HG03135 (cell line): ENCODE measurements at regions not wholly inside any gene's neighbourhood (a gene's known extent, or its start where the extent isn't known, plus 50 kb on each side); places are given as distances from the start of the nearest gene placed in this dataset.

Experiments
- ATAC-seq: cut with Tn5 transposase; IDR thresholded peaks from one replicate; pipeline ENCODE4 v1.9.1; 2021; ENCODE audit warnings: mild to moderate bottlenecking, moderate library complexity; ENCODE audit not compliant: unreplicated experiment

DNA sequence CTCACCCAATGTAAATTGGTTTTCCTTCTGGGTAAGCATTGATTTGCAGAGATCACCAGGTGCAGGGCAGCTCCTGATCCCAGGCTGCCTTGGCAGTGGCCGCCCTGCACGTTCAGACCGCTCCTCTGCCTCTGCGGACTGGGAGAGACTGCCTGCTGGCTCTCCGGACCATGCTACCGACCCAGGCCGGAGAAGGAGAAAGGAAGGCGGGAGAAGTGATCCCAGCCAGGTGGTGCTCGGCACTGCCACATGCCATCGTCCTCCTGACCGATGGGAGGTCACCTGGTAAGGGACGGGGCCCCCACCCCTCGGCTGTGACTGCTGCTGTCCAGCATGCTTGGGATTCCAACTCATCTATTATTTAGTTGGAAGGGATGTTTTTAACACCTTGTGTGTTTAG, 108.1 kb upstream of the POU3F3 start:
- no peak for ATAC-seq

DNA sequence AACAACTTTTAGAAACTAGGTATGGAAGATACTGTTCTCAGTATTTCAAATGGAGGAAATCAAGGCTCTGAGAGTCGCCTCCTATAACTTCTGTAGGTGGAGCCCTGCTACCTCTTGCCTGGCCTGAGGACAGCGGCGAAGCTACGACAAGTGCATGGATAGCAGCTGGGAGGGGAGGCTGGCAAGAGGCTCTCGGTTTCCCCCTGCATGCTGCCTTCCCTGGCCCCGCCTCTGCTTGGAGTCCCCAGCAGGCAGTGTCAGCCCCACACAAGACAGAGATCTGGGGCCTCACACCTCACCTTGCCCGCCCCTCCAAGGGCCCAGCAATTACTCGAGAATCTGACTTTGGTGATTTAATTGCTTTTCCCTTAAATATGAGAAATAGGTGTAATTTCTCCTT, 107.6 kb upstream of the POU3F3 start:
- no peak for ATAC-seq

- ATAC-seq: no peak
Measured at GRCh38 chr2:104746858-104747257, 107.1 kb upstream of the POU3F3 start.

DNA sequence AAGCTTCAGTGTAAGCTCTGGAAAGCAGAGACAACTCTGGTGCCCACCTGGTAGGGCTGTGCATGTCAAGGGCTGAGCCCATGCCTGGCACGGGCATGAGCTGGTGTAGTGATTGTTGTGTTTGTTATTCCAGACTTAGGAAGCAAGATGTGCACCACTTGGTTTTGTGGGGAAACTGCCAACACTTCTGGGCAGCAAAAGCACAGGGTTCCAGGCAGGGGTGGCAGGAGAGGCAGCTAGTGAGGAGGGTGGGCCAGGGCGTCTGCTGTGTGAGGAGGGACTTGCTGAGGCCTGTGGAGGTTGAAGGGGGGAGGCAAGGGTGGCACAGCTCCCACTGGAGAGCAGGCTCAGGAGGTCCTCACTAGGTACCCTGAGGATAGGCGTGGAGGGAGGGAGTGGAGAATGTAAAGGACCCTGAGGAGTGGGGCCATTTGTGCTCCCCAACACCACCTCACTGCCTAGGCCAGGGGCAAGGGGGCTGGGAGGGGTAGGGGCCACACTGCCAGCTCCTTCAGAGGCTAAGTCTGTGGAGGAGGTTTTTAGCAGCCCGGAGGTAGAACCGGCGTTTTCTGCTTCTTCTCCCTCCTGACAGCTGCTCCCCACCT, 104.0 kb upstream of the POU3F3 start:
- ATAC-seq: no peak

DNA sequence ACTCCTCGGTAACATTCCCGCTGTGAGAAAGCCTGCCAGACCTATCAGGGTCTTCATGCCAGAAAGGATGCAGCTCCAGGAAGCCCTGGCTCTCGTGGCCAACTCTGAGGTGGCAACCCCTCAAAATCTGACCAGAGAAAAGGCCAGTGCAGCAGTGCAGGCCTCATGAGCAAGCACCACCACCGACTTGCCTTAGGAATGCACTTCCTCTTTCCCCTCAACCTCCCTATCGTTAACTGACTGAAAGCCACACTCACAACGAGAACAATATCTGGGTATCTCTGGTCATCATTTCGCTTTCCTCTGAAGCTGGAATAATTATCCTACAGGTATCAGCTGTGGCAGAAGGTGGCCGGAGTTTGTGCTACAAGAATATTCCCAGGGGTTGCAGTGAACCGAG, 101.4 kb upstream of the POU3F3 start:
- no peak for ATAC-seq

DNA sequence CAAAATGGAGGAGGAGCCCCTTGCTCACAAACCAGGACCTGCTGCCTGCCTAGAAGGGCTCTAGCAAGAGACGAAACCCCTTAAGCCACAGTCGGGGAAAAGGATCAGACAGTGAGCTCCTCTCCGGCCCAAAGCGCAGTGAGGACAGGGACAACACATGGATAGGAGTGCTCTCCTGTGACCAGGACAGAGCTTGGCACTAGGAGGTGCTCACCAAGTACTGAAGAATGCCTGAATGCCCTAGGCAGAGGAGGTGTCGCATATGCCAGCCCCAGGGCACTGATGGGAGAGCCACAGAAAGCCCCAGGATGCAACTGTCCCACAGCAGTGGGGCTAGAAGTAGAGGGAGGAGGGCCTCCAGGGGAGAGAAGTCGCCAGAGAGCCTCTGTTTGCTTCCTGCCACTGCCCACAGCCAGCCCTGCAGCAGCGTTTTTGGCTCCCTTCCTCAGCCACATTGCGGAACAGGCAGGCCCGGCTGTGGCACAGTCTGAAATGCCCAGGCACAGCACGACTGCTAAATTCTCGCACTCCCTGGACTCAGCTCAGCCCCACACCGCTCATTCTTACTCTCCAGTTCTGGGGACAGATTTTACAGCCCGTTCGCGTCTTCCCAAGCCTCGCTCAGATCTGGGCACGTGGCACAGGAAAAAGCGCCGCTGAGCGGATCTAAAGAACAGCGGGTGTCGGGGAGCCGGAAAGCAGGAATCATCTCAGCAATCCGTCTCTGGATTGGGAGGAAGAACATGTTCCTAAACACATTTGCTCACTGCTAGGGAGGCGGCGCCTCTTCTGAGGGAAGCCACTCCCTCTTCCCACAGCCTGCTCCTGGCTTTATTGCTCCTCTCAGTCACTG, 98.7 kb upstream of the POU3F3 start:
- no peak for ATAC-seq

DNA sequence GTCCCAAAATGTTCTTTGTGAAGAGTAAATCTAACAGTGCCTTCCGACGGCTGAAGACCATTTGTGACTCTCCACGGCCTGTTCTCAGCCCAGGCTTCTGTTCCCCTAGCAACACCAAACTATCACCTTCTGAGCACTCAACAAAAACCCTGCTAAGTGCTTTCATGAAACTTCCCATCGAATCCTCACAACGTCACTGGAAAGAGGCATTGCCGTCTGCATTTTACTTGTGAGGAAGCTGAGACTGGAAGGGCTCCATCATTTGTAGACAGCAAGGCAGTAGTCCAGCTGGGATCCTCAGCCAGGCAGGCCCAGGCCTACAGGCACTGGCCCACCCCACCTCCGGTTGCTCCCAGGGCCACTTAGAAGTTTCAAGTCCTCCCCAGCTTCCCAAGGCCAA, 97.8 kb upstream of the POU3F3 start:
- ATAC-seq: no peak

DNA sequence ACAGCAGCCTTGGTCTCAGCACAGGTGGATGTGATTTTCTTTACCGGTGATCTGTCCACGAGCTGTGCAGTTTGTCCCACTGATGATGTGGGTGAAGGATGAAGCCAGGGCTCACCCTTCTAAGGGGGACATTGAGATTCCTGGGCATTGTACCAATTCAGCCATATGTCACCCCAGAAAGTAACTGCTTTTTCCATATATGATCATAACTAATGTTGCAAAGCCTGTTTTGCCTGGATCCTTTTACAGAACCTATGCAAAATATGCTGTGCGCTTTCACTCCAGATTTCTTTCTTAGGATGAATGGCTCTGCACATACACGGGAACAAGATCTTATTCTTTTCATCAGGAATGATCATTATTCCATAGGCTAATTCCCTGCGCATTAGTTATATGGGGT, 96.9 kb upstream of the POU3F3 start:
- no peak for ATAC-seq

GRCh38 chr2:104758199-104758620, 95.7 kb upstream of the POU3F3 start:
- no peak for ATAC-seq

GRCh38 chr2:104762031-104762430, 91.9 kb upstream of the POU3F3 start:
- no peak for ATAC-seq

DNA sequence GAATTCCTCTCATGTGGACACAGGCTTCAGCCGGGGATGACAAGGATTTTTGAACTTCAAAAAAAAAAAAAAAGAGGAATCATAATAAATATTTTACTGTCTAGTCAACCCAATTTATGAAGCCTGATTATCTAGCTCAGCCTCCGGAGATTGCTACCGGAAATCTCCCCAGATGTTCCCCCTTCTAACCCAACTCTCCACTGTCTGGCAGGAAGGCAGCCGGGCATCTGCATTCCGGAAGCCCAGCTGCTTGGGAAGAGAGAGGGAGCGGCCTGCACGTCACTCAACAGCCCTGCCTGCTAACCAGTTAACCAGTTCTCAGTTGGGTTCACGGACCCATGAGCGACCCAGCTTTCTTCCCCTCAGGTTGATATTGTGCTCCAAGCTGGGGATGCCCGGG, 87.2 kb upstream of the POU3F3 start:
- no peak for ATAC-seq

DNA sequence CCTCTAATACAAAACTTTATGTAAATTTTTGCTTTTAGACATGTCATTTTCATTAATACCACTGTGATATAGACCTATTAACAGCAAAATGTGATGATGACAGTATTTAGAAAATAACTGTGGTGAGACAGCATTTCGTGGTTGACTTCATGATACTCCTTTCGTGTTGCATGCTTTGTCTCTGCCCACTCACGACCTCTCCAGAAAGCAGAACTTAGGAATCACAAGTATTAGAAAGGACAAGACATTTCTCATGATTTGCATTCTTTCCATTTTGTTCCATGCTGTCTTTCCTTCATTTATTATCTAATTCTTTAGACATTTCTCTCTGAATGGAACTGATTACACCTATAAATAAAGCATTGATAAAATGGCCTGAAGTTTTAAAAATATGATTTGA, 85.2 kb upstream of the POU3F3 start:
- no peak for ATAC-seq

DNA sequence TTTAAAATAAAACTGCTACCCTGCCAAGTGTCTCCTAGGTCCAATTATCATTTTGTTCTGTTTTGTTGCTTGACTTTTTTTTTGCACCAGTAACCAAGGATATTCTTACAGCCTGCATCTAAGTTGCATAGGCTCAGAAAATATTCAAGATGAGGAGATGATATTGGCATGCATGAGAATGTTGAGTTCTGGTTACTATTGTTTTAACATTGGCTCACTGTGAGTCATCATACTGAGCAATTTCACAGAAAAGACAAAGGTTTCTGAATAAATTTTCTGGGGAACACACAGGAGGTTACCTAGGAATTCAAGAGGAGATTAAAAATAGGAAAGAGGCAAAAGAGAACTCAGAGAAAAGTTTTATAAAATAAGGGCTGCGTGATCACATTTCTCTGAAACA, 84.8 kb upstream of the POU3F3 start:
- no peak for ATAC-seq

DNA sequence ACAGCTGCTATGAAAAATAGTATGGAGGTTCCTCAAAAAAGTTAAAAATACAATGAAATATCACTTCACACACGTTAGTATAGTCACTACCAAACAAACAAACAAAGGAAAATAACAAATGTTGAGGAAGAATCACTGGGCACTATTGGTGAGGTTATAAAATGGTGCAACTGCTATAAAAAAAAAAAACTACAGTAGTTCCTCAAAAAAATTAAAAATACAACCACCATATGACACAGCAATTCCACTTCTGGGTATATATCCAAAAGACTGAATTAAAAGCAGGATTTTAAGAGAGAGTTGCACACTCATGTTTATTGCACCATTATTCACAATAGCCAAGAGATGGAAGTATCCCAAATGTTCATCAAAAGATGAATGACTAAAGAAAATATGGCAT, 80.9 kb upstream of the POU3F3 start:
- no peak for ATAC-seq

DNA sequence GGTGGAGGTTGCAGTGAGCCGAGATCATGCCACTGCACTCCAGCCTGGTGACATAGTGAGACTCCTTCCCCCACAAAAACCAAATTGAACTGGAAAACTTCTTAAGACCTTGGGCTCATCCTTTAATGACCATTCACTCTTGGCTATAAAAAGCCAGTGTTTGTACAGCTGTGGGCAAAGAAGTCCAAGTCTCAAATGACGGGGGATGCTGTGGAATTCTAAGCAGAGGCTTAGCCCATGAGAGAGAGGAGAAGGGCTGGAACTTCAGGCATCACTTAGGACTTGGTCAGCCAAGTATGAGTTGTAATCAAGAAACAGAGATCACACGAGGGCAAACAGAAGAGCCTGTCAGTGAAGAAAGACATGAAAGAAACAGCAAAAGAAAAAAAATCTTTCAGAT, 79.3 kb upstream of the POU3F3 start:
- no peak for ATAC-seq

DNA sequence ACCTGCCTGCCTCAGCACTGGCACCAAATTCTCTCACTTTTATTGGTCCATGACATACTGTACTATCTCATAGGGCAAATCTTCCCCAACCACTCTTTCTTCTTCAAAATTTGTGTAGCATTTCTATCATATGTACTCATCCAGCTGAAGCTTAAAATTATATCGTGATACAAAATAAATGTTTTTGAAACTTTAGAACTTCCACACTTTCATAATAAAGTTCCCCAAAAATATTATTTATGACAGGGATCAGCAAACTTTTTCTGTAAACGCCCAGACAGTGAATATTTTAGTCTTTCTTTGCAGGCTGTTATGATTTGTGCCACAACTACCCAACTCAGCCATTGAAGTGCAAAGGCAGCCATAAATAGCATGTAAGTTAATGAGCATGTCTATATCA, 76.2 kb upstream of the POU3F3 start:
- ATAC-seq: no peak

- no peak for ATAC-seq
Measured at GRCh38 chr2:104781151-104781550, 72.8 kb upstream of the POU3F3 start.

DNA sequence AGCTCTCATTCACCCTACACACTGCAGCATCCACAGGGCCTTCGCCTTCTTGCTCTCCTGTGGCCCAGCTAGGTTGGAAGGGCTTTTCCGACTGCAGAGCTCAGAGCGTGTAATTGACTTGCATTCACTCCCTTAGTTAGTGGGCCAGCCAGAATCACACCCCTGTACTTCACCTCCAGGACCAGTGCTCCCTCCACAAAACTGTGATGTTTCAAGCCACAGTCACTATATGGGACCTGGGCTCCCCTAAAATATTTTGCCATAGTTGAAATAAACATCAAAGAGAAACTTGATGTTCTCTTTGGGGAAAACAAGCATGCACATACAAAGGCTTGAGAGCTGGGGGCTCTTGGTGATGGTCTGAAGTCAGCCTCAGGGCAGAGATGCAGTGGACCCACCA, 69.7 kb upstream of the POU3F3 start:
- no peak for ATAC-seq

DNA sequence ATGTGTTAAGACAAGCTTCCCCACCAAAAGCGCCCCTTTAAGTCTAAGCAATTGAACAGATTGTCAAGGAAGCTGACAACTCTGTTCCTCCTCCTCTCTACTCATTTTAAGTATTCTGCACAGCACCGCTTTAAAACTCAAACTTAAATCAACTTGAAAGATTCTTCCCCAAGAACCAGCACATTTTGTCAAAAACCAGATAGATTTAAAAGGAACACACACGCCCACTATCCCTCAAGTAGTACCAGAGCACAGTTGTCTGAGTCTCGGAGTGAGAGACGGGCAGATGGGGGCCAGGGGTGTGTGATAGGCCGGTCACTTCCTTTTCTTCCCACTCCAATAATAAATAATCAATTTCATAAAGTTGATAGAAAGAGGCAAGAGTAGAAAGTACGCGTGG, 67.7 kb upstream of the POU3F3 start:
- ATAC-seq: no peak

GRCh38 chr2:104786821-104787220, 67.1 kb upstream of the POU3F3 start:
- no peak for ATAC-seq

DNA sequence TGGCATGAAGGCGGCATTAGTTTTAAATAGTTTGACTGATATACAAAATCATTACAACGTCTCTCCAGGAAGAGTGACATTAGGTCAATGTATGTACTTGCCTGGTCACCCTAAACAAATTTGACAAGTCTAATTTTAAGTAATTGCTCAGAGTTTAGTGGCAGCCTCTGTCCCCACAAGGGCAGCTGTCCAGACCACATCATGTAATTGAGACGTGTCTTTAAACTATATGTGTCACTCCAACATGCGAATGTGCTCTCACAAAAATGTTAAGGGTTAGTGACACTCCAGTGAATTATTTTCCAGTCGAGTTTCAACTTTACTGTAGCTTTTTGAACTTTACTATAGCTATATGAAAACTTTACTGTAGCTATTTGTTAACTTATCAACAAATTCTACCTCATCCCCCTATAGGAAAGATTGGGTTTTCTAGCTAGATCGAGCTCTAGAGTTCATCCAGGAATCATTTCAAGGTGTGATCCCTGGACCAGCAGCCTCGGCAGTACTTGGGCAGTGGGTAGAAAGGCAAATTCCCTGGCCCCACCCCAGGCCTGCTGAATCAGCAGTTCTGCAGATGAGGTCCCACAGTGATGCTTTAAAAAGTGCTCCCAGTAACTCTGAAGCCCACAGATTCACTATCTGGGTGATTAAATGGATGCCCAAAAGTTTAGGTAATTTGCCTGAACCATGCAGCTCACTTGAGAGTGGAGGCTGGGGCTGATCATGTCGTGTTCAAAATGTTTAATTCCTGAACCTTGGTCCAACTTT, 66.4 kb upstream of the POU3F3 start:
- ATAC-seq: no peak
